GM21576 (cell line): ENCODE measurements at regions not wholly inside any gene's neighbourhood (a gene's known extent, or its start where the extent isn't known, plus 50 kb on each side); places are given as distances from the start of the nearest gene placed in this dataset.

Experiments used
- ATAC-seq: cut with Tn5 transposase; IDR thresholded peaks from one replicate; pipeline ENCODE4 v1.9.1; 2021; ENCODE audit warnings: mild to moderate bottlenecking, moderate library complexity; ENCODE audit not compliant: unreplicated experiment

DNA sequence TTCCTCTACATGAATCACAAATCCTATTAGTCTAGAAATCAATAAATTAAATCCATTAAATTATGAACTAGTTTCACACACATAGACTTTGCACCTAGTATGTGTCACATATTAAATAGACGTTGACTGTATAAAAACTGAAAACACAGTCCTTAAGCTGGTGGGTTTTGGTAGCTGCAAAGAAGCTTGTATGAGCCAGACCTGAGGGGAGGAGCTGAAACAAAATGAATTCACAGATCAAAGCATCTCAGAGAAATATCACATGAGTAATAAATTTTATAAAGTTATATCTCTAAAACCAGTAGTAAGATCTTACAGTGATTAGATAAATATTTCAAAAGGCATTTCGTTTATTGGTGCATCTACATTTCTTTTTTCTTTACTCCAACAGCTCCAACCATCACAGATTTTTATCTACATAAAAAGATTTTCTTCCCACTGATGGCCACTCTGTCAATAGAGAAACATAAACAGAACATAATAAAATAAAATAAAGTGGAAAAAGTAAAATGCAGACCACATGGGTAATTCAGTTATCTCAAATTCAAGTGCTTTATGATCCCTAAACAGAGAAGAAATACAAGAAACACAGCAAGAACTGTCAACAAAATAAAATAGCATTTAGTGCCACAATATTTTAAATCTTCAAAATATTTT lies 420.0 kb upstream of the CYRIA start:
- no peak for ATAC-seq

DNA sequence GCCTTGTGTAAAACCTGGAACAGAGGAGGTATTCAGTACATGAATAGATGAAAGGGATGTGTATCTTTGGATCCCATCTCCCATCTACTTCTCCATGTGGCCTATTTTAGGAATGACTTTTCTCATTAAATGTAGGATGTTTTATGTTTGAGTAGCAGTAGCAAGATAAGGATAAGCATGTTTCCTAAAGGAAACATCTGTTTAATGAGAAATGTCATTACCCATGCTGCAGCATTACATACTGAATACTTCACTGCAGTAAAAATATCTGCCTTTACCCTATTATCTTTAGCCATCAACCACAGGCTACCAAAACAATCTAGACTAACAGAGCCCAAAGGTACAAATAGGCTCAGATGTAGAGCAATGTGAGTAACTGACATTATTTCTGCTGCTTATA lies 419.2 kb upstream of the CYRIA start:
- no peak for ATAC-seq

DNA sequence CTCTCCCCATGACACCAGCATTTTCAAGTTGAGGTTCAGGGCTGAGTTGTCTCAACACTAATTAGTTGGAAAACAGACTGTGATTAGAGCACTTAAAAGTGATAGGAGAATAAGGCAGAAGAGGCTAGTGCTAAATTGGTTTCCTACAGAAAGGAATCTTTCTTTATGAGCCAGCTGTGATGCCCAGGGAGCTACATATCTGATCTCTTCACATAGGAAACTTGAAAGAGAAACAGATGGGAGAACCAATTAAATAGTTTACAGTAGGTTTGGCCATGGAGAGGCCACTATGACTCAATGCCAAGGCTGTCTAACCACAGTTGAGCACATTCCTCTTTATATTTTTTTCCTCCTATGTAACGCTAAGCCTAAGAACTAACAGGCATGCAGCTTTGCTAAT lies 418.3 kb upstream of the CYRIA start:
- ATAC-seq = no peak

DNA sequence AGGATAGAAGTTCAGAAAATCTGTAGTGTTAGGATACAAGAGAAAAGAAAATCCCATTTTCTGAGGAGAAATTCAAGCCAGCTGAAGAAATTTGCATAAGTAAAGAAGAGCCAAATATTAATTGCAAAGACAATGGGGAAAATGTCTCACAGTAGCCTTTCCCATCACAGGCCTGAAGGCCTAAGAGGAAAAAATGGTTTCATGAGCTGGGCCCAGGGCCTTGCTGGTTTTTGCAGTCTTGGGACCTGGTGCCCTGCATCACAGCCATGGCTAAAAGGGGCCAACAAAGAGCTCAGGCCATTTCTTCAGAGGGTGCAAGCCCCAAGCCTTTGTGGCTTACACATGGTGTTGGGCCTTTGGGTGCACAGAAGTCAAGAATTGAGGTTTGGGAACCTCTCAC lies 413.6 kb upstream of the CYRIA start:
- no peak for ATAC-seq

DNA sequence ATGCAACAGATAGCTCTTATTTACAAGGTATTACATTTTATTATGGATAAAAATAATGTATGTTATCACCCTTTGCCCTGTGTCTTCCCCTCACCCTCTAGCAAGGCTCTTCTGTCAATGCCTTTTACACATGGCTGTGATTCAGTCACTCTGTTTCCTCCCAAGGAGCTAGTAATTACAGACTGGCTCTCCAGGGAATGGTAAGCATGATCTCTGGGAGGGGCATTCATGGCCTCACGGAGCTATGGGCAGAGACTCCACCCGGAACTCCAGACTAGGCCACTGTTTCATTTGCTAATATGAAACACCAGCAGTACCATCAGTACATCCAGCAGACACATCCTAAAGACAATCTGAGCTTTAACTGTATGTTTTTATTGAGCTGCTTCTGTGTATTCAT lies 410.9 kb upstream of the CYRIA start:
- no peak for ATAC-seq

DNA sequence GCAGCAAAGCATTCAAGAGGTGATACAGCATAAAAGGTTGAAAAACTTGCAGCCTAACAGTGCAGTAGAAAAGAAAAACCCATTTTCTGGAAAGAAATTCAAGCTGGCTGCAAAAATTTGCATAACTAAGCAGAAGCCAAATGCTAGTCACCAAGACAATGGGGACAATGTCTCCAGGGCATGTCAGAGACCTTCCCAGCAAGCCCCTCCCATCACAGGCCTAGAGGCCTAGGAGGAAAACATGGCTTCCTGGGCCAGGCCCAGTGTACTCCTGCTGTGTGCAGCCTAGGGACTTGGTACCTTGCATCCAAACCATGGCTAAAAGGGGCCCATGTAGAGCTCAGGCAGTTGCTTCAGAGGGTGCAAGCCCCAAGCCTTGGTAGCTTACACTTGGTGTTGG lies 405.1 kb upstream of the CYRIA start:
- ATAC-seq = no peak

DNA sequence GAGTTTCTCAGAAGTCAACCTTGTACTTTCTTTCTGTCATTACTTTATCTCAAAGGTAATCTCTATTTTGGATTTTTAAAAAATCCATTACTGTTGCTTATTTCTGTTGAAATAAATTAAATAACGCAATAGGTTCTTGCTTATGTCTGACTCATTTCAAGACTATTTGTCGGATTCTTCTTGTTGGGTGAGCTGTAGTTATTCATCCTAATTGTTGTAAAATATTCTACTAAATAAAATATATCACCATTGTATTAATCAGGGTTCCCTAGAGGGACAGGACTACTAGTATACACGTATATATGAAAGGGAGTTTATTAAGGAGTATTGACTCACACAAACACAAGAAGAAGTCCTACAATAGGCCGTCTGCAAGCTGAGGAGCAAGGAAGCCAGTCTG lies 403.9 kb upstream of the CYRIA start:
- ATAC-seq = no peak

DNA sequence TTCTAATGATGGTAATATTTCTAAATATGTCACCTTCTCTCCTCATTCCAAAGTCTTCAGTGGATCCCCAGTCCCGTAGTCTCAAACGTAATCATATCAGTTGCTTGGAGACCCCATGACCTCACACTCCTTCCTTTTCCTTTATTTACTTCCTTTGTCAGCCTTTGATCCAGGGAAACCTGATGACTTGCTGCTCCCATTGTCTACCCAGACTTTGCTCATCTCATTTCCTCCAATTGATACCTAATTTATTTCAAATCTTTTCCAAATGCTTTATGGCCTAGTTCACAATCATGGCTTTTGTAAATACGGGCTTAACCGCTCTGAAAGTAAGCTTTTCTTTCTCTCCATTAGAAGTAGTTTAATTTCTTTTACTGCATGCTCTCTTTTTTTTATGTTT lies 402.4 kb upstream of the CYRIA start:
- ATAC-seq = no peak

DNA sequence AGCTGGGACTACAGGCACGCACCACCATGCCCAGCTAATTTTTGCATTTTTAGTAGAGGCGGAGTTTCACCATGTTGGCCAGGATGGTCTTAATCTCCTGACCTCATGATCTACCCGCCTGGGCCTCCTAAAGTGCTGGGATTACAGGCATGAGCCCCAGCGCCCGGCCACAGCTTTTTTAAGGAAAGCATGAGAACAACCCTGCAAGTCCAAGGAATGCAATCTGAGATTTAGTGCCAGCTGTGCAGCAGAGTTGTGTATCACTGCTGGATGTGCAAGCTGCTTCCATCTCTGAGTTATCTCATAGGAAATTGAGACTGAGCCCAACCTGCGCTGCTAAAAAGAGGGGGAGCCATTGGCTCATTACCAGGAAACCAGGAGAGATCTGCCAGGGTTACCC lies 399.9 kb upstream of the CYRIA start:
- ATAC-seq = no peak

DNA sequence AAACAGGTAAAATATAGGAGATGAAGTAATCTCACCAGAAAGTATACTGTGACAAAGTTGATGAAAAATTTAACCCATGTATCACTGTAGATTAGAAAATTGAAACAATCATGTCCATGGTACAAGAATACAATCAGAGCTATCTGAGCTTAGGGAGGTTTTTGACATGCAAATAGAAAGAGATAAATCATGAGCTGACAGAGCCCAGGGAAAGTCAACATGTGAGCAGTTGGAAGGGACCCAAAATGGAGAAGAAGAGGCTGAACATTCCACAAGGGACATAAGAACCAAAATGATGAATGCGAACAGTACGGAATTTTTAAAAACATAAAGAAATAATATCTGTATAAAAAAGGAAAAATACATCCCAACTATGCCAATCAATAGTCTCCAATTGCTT lies 395.4 kb upstream of the CYRIA start:
- ATAC-seq = no peak

DNA sequence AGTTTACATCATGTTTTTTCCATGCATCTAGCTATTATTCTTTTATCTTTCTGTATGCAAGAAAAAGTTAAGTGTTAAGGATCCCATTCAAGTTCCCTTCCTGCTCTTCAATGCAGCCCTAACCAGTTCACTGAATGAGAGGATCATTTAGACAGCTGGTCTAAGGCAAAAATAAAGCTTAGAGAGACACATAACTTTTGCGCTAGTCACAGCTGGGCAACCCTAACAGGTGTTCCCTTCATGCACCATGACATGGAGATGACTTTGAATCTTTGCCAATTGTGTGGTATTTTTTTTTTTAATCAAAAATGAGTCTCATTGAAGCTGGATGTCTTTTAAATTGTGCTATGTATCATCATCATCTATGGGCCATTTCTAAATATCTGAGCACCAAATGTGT lies 393.8 kb upstream of the CYRIA start:
- no peak for ATAC-seq

DNA sequence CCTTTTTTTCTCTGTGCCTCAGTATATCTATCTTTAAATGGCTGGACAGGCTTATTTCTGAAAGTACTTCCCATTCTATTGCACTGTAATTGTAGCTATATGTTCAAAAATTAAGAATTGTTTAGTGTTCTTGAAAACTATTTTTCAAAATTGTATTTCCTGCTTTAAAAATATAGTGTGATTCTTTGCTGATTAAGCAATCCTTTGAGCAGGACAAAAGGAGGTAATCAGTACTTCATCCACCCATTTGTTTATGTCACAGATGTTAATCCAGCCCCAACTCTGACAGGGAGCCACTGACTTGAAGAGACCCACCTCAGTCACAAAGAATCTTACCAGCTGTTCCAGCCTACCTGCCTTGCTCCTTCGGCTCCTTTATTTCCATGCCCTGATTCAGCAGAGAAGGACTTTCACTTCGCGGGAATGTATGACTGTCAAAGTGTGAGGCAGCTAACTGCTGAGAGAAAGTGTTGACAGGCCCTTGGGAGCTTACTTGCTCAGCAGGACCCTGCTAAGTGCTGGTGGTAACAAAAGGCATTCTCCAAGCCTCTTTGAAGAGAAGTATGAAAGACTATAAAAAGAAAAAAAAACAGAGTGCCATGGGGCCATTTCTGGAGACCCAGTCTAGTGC lies 393.3 kb upstream of the CYRIA start:
- no peak for ATAC-seq

DNA sequence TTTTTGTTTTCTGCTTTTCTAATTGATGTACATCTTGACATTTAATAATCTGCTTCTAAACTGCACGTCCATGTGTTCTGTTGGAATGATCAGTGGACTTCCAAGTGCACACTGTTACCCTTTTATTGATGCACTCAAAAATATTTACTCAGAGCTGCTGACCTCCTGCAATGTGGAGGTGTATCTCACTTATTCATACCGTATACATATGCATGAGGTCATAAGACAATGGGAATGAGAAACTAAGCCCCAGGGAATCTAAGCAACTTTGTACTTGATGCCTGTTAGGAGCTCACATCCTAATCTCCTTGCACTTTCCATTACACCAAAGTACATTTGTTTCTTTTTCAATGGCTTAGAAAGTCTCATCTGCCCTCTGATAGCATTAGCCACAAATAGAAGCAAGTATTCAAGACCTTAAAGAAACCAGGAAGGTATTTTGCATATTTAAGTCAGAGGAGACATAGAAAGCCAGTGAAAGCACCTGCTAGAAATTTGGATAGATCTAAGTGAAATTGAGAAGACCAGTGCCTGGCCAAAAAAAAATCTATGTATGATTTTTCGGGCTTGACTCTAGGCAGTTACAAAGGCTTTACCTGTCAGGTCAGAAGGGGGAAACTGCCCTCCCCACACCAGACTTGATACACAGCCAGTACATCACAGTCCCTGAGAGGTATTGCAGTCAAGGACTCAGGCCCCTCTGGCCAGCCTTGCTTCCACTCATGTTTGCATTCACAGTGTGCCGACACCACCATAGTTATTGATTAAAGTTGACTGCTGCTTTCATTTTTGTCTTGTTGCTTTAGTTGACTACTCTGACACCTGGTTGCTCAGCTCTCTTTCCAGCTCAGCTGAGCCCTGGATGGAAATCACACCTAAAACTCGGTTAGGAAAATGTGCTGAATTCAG lies 391.7 kb upstream of the CYRIA start:
- no peak for ATAC-seq

DNA sequence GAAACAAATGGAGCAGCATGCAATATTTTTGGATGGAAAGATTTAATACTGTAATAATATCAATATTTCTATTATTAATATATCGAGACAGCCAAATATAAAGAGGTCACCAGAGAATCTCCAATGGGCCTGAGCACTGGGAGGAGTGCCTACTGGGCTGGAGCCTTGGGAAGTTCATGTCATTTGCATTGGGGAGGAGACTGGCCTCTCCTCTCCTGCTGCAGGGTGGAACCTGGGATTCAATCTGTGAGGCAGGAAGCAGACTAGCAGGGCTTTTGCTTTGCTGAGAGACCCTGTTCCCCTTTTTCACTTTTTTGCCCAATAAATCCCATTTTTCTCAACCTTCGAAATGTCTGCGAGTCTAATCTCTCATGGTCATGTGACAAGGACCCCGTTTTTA lies 390.6 kb upstream of the CYRIA start:
- no peak for ATAC-seq

DNA sequence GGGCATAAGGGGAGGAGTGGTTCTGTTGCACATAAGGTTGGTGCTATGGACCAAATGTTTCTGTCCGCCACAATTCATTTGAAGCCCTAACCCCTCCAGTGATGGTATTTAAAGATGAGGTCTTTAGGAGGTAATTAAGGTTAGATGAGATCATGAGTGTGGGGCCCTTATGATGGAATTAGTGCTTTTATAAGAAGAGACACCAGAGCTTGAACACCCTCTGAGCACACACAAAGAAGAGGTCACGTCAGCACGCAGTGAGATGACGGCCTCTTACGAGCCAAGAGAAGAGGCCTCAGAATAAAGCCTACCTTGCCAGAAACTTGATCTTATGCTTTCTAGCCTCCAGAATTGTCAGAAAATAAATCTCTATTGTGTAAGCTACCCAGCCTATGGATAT lies 386.4 kb upstream of the CYRIA start:
- ATAC-seq = no peak

DNA sequence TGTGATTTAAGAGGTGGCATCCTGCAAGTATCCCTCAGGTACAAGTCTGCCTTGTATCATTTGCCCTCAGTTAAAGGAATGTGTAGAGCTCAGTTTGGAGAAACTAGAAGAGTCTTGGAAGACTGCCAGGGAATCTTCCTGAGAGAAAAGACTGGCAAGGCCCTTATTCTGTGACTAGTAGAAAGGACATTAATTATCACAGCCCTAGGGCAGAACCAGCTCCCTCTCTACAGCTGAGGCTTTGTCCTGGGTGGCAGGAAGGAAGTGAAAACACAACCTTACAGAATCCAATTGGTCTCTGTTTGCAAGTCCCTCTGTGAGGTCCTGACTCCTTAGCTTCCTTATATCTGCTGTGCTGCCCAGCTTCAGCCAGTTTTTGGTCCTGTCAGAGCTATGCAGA lies 385.9 kb upstream of the CYRIA start:
- no peak for ATAC-seq

DNA sequence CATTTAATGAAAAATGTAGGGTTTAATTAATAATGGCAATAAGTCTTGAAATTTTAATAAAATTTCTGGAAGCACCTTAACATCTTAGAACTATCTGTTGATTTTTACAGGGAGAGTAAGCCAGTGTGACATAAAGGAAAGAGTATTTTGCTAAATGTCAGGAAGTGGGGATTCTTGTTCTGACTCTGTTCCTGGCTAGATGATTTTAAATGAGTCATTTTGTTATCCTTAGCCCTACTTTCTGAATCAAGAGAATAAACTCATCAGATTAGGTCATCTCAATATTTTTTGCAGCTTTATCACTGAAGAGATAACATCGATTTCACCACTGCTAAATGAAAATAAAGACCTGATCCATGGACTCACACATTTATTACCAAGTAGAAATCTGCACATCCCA lies 377.5 kb upstream of the CYRIA start:
- ATAC-seq = no peak

DNA sequence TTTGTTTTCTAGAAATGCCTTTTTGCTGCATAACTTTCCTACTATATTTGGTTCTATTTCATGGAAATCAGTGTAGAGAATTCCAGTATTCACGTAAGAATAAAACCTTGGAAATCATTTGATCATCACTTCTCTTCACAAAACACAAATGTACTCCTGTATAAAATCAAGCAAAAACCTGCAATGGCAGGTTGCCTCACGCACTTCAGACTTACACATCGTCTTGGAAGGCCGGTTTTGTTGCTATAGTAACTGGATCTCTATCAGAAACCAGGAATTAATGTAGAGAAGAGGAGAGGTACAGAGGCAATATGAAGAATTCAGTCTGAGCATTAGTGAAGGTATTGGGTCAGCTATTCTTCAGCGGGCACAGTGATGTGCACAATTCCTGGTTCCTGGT lies 370.7 kb upstream of the CYRIA start:
- ATAC-seq = no peak

DNA sequence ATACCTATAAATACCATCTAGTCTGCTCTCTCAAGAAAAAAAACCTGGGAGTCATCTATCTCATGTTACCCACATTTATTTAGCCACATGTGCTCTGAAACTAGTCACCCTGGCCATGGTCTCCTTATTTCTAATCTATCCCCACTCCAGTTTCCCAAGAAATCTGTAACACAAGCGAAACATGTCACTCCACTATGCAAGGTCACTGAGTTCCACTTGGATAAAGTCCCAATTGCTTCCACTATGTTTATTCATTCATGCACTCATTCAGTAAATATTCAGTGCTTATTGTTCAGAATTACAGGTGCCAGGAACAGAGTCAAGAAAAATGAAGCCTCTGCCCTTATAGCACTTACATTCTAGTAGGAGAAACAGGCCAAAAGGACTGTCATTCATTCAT lies 369.4 kb upstream of the CYRIA start:
- ATAC-seq = no peak

DNA sequence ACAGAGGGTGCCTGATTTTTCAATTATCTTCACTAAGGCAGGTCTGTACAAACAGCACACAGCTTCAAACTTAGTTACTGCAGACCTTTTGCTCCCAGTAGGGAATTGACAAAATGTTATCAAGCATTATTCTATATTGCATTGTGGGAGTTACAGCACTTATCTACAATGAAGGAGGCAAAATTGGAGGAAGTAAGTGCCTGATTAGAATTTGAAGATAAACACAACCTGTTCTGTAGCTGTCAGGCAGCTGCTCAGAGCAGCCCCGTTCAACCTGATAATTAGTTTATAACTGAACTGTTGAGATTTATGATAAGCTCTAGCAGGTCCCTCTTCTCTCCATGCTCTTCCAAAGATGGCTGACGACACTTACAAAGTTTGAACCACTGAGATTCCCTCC lies 364.4 kb upstream of the CYRIA start:
- ATAC-seq = no peak

DNA sequence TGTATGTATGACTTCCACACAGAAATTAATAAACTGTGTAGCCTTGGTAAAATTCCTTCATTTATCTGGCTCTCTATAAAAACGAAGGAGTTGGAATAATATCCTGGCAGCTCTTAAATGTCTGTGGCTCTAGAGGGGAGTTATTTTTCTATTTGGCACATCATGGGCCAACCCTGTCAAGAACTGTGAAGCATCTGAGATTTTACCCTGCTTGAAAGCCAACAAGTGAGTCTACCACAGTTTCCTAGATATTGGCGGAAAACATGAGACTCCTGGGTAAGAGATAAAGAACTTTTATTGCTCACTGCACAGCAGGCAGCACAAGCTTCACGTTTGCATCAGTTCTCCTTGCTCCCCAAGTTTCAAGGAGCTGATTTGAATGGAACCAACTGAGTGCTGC lies 346.7 kb upstream of the CYRIA start:
- no peak for ATAC-seq

DNA sequence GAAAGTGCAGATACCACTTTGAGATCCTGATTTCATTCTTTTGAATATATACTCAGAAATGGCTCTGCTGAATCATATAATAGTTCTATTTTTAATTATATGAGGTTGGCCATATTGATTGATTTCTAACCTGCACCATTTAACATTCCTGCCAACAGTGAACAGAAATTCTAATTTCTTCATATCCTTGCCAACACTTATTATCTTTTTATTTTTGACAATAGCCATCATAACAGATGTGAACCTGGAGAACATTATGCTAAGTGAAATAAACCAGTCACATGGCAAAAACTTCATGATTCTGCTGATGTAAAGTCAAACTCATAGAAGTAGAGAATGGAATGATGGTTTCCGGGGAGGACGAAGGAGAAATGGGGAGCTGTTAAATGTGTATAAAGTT lies 344.5 kb upstream of the CYRIA start:
- no peak for ATAC-seq
